GM18499 (cell line): ENCODE measurements at regions not wholly inside any gene's neighbourhood (a gene's known extent, or its start where the extent isn't known, plus 50 kb on each side); places are given as distances from the start of the nearest gene placed in this dataset.

ENCODE experiments used
- ATAC-seq: cut with Tn5 transposase; IDR thresholded peaks from one replicate; pipeline ENCODE4 v1.9.1; 2021; ENCODE audit warnings: moderate number of reproducible peaks; ENCODE audit not compliant: insufficient read depth, unreplicated experiment

DNA sequence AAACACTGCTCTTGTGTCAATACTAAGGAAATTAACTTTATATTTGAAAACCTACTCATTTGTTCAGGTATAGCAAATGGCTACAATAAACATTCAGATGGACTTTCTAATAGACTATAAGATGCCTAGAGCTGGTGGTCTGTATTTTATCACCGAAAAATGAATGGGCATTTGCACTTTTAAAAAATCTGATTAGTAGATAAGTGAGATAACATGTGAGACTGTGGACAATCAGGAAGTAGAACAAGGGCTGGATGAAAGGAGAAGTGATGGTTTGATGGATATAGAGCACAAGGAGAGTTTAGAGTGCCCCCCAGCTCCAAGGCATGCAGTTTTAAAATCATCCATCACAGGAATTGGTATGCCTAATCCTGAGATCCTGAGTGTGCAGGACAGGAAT, 308.4 kb upstream of the RARB start:
- ATAC-seq, result no peak

DNA sequence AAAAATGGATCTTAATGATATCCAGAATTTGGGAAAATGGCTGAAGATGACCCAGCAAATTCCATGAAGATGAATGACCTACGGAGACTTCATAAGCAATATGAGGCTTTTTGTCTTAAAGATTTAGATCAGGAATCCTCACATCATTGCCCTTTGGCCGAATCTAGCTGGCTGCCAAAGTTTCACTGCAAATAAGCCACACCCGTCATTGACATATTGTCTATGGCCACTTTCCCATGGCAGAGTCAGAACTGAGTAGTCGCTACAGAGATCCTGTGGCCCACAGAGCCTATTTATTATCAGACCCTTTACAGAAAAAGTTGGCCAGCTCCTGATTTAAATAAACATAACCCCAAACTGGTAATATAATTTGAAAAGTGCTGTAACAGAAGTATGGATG, 307.4 kb upstream of the RARB start:
- ATAC-seq, result no peak

DNA sequence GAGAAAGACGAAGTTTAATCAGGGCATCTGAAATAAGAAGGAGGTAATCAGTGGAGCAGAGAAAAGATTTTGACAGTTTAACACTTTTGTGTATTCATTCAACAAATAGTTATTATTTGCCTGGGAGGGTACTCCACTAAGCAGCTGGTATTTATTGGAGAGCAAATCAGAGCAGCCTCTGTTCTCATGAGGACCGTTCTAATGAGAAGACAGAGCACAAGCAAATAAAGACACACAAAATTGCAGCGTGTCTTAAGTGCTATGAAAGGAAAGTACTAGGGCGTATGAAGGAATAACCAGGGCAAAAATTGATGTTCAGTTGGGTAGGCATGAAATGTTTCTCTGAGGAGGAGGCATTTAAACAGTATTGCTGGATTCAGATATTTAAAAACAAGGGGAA, 302.9 kb upstream of the RARB start:
- no peak for ATAC-seq

DNA sequence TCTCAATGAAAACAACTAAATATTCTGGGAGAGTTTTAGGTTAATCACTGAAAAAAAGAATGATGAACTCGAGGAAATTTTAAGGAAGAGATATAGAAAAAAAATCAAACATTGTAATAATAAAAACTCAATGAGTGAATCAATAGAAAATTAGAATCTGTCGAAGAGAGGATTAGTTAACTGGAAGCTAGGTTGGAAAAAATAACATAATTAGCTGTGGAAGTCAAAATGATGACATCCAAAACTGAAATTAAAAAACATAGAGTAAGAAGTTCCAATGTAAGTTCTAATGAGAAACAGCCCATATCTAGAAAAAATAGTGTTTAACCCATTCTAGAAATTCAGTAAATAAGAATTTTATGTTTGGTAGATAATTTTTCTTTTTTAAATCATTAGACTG, 299.3 kb upstream of the RARB start:
- ATAC-seq, result no peak

DNA sequence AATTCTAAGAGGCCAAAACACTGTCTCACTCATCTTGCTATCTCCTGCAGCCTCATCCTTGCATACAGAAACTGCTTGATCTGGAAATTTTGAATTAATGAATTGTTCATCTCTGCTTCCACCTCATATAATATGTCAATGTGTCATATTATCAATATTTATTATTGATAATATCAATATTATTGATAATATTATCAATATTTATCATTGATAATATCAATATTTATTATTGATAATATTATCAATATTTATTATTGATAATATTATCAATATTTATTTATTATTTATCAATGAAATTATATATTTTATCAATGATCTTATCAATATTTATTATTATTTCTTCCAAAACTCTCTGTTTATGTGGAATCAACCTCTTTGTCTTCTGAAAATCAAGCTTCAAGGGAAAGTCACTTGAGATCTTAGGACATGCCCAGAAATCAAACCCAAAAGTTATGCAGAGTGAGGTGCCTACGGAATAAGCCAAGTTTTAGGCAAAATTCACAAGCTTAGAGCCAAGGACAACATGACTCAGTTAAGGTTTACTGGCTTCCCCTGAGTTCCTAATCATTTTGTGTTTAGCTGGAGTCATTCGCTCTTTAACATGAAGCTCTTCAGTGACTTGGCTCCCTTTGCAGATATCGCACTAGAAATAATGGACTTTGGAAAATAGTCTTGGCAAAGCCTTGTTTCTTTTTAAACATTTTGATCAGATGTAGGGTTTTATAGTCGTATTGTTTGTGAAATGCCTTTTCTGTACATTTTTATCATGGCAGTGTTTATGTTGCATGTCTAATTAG, 297.1 kb upstream of the RARB start:
- ATAC-seq, result no peak

DNA sequence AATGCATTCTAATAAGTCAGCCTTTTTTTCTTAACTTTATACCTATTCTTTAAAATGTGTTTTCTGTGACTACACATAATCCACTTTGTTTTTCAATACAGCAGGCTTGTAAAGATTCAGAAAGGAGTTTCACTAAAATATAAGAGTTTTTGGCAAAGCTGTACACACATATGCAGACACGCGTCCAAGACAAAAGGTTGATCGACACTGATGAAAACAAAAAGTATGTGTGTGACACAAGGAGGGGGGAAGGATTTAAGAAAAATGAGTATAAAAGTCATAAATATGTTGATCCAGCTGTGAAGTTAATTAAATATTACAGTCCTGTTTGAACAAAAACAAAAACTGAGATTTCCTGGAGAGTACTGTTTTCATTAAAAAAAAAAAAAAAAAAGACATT, 294.5 kb upstream of the RARB start:
- ATAC-seq, result no peak

DNA sequence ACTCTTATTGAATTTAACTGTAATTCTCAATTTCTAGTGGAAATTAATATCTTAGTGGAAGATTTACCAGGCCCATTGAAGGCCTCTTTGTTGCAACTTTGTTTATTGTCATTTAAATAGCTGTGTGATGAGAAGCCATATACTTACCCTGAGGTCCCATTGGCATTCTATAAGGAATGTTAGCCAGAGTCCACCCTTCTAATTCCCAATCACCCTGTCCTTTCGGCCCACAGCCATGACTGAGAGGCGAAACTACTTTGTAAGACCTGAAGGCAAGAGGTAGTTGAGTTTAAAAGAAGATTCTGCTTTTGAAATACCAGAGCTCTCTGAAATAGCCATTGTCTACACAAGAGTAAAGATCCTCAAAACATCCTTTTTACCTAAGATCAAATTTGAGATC, 290.5 kb upstream of the RARB start:
- ATAC-seq, result no peak

DNA sequence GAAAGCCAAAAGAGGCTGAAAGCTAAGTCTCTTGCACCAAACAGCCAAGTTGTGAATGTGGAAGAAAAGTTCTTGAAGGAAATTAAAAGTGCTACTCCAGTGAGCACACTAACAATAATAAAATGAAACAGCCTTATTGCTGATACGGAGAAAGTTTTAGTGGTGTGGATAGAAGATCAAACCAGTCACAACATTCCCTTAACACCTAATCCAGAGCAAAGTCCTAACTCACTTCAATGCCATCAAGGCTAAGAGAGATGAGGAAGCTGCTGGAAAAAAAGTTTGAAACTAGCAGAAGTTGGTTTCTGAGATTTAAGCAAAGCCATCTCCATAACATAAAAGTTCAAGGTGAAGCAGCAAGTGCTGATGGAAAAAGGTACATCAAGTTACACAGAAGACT, 288.8 kb upstream of the RARB start:
- no peak for ATAC-seq

DNA sequence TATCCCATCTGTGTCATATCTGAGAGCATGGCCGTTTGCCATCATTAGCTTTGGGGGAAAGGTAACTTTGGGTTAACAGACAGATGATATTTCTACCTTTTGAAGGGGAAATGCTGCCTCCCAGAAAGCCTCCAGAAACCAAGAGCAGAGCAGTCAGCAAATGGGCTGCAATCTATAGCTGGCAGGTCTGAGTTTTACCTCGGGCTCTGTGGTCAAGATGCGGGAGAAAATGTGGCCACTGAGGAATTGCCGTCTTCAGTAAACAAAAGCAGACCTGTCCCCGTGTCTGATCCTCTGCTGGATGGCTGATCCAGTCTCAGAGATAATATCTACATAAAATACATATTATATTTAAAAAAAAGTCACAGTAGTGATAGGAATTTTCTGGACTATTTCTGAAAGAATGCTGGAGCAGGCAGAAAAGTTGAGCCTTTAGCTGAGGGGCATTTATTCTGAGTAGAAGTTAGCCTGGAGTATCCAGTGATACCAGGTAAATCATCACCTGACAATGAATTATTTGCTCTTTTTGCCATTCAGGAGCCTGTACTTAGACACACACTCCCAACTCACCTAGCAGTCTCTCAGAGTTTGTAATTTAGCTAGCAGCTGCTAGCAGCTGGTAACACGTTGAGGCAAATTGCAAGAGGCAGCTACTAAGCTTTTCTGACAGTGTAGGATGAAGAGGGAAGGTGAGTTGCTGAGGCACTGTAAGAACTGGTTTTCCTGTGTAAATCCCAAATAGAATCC, 285.3 kb upstream of the RARB start:
- no peak for ATAC-seq

DNA sequence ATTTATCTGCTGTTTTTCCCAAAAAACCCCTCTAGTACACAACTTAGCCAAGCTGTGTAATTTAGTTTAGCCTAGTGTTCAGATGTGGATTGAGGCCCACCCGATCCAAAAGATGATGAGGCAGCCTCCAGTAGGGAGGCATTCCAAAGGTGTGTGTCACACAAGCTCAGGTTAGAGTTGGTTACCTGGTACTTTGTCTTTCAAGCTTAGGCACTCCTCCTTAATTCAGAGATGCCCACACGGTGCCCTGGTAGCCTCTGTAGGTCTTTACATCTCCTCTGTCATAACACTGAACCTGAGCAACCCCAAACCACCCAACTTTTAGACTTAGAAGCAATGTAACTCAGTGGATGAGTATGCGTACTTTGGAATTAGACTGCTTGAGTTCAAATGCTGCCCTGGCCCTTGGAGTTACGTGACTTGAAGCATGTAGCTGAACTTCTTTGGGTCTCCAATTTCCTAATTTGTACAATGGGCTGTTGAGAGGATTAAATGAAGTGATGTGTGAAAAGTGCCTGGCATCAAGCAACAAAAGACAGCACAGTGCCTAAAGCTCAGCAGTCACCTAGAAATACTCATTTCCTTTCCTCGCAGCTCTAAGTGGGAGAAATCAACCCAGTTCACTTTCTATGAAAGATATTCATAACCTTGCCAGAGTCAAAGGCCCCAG, 284.6 kb upstream of the RARB start:
- no peak for ATAC-seq

DNA sequence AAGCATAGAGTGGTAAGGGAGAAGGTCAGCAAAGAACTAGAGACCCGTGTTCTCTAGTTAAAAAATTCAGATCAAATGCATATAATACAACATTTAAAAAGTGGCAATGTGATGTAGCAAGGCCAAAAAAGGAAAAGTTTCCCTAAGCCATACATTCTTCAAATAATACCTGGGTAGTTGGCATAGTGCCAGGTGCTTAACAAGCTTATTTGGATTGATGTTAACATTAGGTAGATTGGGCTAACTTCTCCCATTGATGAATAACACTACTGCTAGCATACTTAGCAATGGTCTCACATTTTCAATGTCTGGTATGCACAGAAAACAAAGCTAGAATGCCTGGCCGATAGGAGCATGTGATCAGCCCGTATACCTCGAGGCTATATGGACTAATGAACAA, 283.6 kb upstream of the RARB start:
- ATAC-seq, result no peak

DNA sequence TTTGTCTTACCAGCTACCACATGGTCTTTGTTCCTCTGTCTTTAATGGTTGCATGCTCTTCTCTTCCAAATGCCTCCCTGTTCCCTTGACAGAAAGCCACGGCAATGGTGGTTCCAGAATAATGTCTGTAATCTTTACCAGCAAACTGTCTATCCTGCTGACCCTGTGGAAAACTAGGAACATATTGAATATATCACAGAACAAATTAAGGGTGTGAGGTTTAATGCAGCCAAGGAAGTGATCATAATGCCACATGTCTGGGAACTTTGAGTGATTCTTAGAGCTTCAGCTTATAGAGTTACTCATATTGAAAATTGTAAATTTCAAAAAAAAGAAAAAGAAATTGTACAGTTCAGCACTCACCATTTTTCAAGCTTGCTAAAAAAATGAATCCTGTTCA, 282.9 kb upstream of the RARB start:
- ATAC-seq, result no peak

DNA sequence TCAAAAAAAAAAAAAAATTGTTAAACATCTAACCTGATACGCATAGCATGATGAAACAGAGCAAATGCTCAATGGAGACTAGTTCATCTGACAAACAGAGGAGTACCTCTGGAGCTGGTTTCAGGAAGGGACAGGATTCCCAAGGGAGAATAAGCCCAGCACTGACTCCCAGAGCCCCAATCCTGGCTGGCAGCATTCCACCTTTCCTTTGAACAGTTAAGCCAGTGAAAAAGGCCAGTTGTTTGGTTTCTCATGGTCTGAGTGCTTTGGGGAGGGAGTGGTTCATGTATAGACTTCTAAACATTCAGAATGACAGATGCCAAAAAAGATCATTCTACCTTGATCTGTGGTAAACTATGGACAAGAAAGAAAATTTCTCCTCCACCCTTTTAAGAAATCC, 277.9 kb upstream of the RARB start:
- no peak for ATAC-seq

DNA sequence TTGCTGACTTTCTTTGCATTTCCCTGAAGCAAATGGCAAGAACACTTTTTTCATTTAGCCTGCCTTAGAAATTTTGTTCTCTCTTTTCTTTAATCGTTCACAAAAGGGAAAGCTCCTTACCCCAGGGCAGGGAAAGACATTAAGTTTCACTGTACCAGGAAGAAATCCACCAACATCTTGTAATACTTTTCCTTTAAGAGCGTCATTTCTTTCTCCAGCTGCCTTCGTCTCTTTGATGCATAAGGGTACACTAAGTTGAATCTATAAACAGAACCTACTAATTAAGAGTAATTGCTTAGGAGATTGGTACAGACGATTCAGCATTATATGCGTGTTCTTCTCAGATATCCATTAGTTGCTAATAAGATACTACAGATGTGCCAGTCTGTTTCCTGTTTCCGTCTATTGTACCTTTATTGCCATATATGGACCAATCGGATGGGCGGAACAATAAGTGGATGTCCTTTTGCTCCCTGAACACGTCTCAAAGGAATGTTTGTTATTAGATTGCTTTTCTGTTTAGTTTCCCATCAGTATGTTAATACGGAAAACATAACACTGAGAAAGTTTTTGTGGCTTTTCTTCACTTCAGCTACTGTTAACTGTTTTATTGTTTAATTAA, 276.7 kb upstream of the RARB start:
- ATAC-seq, result no peak

DNA sequence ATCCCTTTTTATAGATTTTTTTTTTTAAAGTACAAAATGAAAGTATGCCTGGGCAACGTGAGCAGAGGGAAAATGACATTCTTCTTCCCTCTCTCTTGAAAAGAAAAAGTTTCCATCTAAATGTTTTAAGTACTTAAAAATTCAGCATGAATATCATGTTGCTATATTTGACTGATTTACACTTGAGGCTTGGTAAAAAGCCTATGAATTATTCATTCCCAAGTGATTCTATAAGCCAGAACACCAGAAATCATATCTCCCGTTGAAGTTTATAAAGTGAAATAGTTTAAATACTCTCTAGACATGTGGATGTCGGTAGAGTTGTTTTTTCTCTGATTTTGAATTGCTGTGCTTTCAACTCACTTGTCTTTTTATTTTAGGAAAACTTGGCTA, 276.2 kb upstream of the RARB start:
- ATAC-seq, result no peak

DNA sequence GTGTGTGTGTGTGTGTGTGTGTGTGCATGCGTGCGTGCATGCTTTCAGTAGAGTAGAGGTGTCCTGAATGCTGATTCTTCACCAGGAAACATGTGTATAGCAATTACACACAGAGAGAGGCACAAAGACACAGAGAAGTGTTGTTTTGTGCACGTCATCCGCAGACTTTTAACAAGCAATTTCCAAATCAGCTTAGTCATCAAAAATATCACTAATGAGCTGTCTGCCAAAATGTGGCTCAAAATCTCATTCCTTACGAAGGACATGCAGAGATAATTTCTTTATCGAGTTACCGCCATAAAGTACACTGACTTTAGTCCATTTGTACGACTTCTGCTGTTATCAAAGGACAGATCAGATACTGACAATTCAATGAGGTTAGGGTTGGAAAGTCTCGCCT, 274.9 kb upstream of the RARB start:
- ATAC-seq, result no peak

DNA sequence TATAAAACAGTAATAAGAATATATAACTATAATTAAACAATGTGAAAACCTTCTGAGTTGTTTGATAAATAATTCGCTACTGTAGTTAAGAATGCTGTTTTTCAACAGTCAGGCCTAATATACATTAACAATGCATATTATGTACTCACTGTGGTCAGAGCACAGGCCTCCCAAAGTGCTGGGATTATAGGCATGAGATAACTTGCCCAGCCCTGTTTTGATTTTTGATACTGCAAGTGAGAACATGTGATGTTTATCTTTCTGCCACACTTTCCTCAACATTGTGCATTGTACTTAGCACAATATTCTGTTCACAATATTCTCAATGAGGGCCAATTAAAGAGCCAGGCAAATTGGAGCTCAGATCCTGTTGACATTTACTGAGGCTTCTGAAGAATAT, 274.5 kb upstream of the RARB start:
- ATAC-seq, result no peak

DNA sequence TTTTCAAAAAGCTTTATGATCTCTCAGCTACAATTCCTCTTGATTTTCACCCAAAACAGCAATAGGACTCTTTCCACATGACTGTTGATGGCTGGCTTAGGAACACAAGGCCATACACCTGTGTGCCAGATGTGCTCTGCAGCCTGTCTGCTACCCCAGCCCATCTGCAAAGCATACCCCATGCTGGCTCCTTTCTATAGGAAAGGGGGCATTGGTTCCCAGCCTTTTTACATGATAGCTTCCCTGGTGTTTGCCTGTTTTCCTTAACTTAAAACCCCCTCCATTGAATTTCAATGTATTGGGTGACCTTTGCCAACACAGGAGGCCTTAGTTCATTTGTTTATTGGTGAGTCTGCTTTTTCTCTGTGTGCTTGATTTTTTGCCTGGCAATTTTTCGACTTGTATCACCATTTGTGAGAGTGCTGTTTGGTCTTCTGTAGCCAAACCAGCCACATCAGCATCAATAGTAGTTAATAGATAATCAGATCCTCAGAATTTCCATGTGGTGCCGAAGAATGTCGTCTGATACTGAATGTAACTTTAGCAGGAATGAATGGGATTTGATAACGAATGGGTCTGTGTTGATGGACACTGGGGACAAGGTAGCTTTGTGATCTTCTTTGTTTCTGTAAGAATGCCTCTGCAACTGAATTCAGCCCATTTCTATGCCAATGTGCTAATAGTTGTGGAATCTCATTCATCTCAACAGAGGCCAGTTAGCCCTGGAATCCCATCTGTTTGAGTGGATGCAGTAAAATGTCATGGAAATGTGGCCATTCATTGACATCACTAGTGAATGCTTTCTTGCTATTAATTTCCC, 272.2 kb upstream of the RARB start:
- no peak for ATAC-seq

DNA sequence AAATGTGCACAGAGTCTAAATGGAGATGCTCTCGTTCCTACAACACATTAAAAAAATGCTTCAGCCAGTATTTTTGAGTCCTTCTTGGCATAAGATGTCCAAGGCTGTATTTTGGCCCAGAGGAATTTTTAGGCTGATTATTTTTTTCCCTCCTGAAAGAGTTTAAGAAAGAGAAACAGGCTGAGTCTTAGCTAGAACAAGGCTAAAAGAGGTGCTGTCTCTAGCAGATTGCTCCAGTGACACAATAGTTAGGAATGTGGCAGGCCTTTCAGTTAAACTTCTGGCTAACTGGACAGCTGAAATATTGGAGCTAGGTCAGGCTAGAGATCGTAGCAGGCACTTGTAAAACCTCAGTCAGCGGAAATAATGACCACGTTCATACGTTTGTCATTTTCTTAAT, 271.4 kb upstream of the RARB start:
- no peak for ATAC-seq

DNA sequence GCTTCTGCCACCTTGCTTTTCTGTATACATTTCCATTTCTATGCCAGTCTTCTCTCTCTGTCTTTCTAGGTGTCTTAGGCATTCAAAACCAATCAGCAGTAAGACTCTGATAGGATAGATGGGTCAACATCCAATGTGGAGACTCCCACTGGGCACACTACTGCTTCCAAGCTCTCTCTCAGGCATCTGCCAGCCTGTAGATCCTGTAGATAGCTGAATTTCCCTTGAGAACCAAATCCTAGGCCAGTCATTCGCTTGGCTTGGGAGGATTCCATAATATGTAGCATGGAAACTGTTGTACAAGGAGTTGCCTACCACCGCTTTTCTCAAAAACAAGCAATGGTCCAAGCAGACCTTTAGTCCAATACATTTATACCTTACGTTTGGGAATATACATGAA, 262.8 kb upstream of the RARB start:
- no peak for ATAC-seq
